OCI-LY7 (cell line): ENCODE measurements at regions not wholly inside any gene's neighbourhood (a gene's known extent, or its start where the extent isn't known, plus 50 kb on each side); places are given as distances from the start of the nearest gene placed in this dataset.

Experiments
- BruUV-seq: library from RNA; stranded (reverse); fragments of 400-500 nt; replicated peaks from 2 replicates; lab custom pipeline; 2021; lab: Mats Ljungman, UMichigan
- CTCF ChIA-PET: fragments of 300-600 bp; sonication (Branson Sonifier 250); formaldehyde crosslinking; loops from one replicate; lab custom pipeline; 2022; ENCODE audit warnings: antibody characterized with exemption; ENCODE audit not compliant: unreplicated experiment; lab: Charles Lee
- POLR2A ChIA-PET: fragments of 300-600 bp; sonication (Branson Sonifier 250); formaldehyde crosslinking; loops from one replicate; lab custom pipeline; 2022; ENCODE audit warnings: antibody characterized with exemption; lab: Charles Lee
- DNase-seq: peaks from one replicate; pipeline ENCODE4 v3.0.0-alpha.2; 2015; ENCODE audit warnings: low spot score
- H2AFZ ChIP-seq: fragments of 200-600 bp; sonication (generic), shearing (Covaris generic); 2 replicates; pipeline ENCODE4 v1.6.1; 2014; ENCODE audit warnings: mild to moderate bottlenecking, antibody characterized with exemption, low read length, moderate library complexity
- H3K27ac ChIP-seq: fragments of 200-600 bp; sonication (generic); 2 replicates; pipeline ENCODE4 v1.5.1; 2014; ENCODE audit warnings: mixed run types, low read depth, mild to moderate bottlenecking, moderate library complexity, low read length, inconsistent platforms; ENCODE audit not compliant: poor library complexity, severe bottlenecking
- H3K36me3 ChIP-seq: fragments of 200-600 bp; sonication (generic); 2 replicates; pipeline ENCODE4 v1.6.1; 2014; ENCODE audit warnings: mild to moderate bottlenecking, antibody characterized with exemption, low read length, moderate library complexity, mixed read lengths; ENCODE audit not compliant: insufficient read depth
- H3K4me1 ChIP-seq: fragments of 200-600 bp; sonication (generic); 2 replicates; pipeline ENCODE4 v1.5.1; 2014; ENCODE audit warnings: mild to moderate bottlenecking, low read length; ENCODE audit not compliant: insufficient read depth, poor library complexity, severe bottlenecking
- H3K4me2 ChIP-seq: fragments of 200-600 bp; sonication (generic); 2 replicates; pipeline ENCODE4 v1.6.1; 2014; ENCODE audit warnings: mild to moderate bottlenecking, low read length
- H3K4me3 ChIP-seq: fragments of 200-600 bp; sonication (generic); 2 replicates; pipeline ENCODE4 v1.5.1; 2014; ENCODE audit warnings: mild to moderate bottlenecking, low read depth, low read length; ENCODE audit not compliant: poor library complexity, severe bottlenecking
- H3K79me2 ChIP-seq: fragments of 200-600 bp; sonication (generic); 2 replicates; pipeline ENCODE4 v1.6.1; 2016; ENCODE audit warnings: low read depth, mild to moderate bottlenecking, low read length, moderate library complexity, mixed read lengths; ENCODE audit not compliant: insufficient read depth
- H3K9me2 ChIP-seq: fragments of 200-600 bp; sonication (generic); 2 replicates; pipeline ENCODE4 v1.6.1; 2016; ENCODE audit warnings: mild to moderate bottlenecking, low read length, mixed read lengths; ENCODE audit not compliant: insufficient read depth
- H3K9me3 ChIP-seq: fragments of 200-600 bp; sonication (generic); 2 replicates; pipeline ENCODE4 v1.6.1; 2014; ENCODE audit warnings: mild to moderate bottlenecking, mixed run types, low read length, mixed read lengths
- H4K20me1 ChIP-seq: fragments of 200-600 bp; sonication (generic); 2 replicates; pipeline ENCODE4 v1.6.1; 2014; ENCODE audit warnings: mild to moderate bottlenecking, antibody characterized with exemption, low read length, moderate library complexity, mixed read lengths; ENCODE audit not compliant: insufficient read depth
- CTCF ChIP-seq: fragments of 200-600 bp; sonication (generic); conservative IDR thresholded peaks from 2 replicates; pipeline ENCODE4 v1.5.1; 2014; ENCODE audit warnings: mild to moderate bottlenecking, antibody characterized with exemption, low read length, moderate library complexity, mixed read lengths
- EZH2phosphoT487 ChIP-seq: fragments of 200-600 bp; sonication (generic); IDR thresholded peaks from 2 replicates; pipeline ENCODE4 v1.6.1; 2018; ENCODE audit warnings: low read depth, borderline replicate concordance, mild to moderate bottlenecking, mixed run types, antibody characterized with exemption, low read length, moderate library complexity, mixed read lengths
- intact Hi-C: fragments of 100-400 bp; cut with micrococcal nuclease; formaldehyde crosslinking; loops from one replicate; pipeline ENCODE4 v1.10.0; 2022; ENCODE audit not compliant: unreplicated experiment

GRCh38 chr7:87671-88070 is 104.7 kb upstream of the FAM20C start:
- Histone ChIP-seq H3K4me3 (no peak overlapping the region), H3K36me3 (no peaks in the 10 kb centered on the region), H2AFZ (no peak overlapping the region), H3K9me2 (no peaks in the 10 kb centered on the region), H3K4me2 (no peak overlapping the region), H3K27ac (no peak overlapping the region), H3K4me1 (no peaks in the 10 kb centered on the region), H3K9me3 (no peaks in the 10 kb centered on the region), H4K20me1 (no peaks in the 10 kb centered on the region), H3K79me2 (no peaks in the 10 kb centered on the region)
- CTCF ChIA-PET: interaction anchor here (0.5 kb wide), 1 partner anchor 550 kb away, joined by 3 read pairs; no protein-coding TSS in a partner anchor
- TF ChIP-seq CTCF: no peak
- TF ChIP-seq EZH2phosphoT487: no peak
- POLR2A ChIA-PET: no interaction called here
- BruUV-seq: no TSS peak
- intact Hi-C loops: no loop called here
- DNase-seq: no peak

GRCh38 chr7:88095-88926 is 104.1 kb upstream of the FAM20C start:
- H4K20me1 ChIP-seq: no peaks in the 10 kb centered on the region
- DNase-seq: no peak
- no peak overlapping the region for H3K4me3 ChIP-seq
- BruUV-seq: no TSS peak
- no peak overlapping the region for H3K4me2 ChIP-seq
- no peak for TF ChIP-seq EZH2phosphoT487
- 0 out of 2 replicates have a peak, but pooled peaks have one; percentile 26 for TF ChIP-seq CTCF
- H3K9me2 ChIP-seq: no peaks in the 10 kb centered on the region
- no peaks in the 10 kb centered on the region for H3K36me3 ChIP-seq
- POLR2A ChIA-PET: no interaction called here
- intact Hi-C loops: no loop called here
- no peaks in the 10 kb centered on the region for H3K9me3 ChIP-seq
- CTCF ChIA-PET: no interaction called here
- H3K79me2 ChIP-seq: no peaks in the 10 kb centered on the region
- H3K4me1 ChIP-seq: no peaks in the 10 kb centered on the region
- no peak overlapping the region for H2AFZ ChIP-seq
- no peak overlapping the region for H3K27ac ChIP-seq

- intact Hi-C loops: no loop called here
- POLR2A ChIA-PET: no interaction called here
- H3K9me2 ChIP-seq: no peaks in the 10 kb centered on the region
- H3K4me2 ChIP-seq: no peak overlapping the region
- H3K4me3 ChIP-seq: no peak overlapping the region
- H3K4me1 ChIP-seq: no peaks in the 10 kb centered on the region
- H3K9me3 ChIP-seq: no peaks in the 10 kb centered on the region
- CTCF ChIA-PET: no interaction called here
- H3K27ac ChIP-seq: no peak overlapping the region
- no peaks in the 10 kb centered on the region for H4K20me1 ChIP-seq
- H3K79me2 ChIP-seq: no peaks in the 10 kb centered on the region
- no TSS peak for BruUV-seq
- H2AFZ ChIP-seq: no peak overlapping the region
- DNase-seq: no peak
- TF ChIP-seq CTCF (no peak), EZH2phosphoT487 (no peak)
- H3K36me3 ChIP-seq: no peaks in the 10 kb centered on the region
Observed at GRCh38 chr7:88927-89231, 103.5 kb upstream of the FAM20C start.
